GM19372 (cell line): ENCODE measurements at regions not wholly inside any gene's neighbourhood (a gene's known extent, or its start where the extent isn't known, plus 50 kb on each side); places are given as distances from the start of the nearest gene placed in this dataset.
"Not testable (repeated sequence)": the region's sequence is repeated elsewhere in the genome, so short reads cannot be mapped to it uniquely, and the experiment has no call there.

ENCODE experiments used
- ATAC-seq: cut with Tn5 transposase; IDR thresholded peaks from one replicate; pipeline ENCODE4 v1.9.1; 2021; ENCODE audit warnings: mild to moderate bottlenecking, low read depth, moderate library complexity; ENCODE audit not compliant: unreplicated experiment

GRCh38 chr4:137961051-137961438 is 281.1 kb downstream of the SLC7A11 start:
- no peak for ATAC-seq

DNA sequence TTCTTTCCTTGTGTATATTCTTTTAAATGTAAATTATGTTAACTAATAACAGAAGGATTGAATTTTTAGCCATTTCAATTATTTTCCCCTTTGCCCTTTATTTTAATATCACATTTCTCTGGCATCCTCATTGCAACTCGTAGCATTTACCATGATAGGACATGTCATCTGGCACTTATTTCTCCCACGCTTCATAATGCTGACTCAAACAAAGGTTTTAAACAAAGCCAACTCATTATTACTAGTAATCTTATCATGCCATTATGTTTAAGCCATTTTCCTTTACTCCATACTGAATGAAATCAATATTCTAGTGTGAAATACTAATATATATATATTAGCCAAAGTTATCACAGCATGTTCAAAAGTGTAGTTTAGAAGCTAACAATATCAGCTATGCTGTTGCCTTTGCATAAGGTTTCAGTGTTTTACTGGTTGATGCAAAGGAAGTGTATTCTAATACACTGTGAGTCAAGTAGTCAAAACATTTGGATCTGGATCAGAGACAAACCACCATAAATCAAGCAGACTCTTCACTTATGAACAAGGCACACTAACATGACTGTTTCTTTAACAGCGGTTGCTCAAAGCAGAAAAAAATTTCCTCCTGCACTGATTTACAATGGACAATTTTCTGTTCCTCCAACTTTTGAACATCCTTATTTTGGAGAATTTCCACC is 281.6 kb downstream of the SLC7A11 start:
- no peak for ATAC-seq

DNA sequence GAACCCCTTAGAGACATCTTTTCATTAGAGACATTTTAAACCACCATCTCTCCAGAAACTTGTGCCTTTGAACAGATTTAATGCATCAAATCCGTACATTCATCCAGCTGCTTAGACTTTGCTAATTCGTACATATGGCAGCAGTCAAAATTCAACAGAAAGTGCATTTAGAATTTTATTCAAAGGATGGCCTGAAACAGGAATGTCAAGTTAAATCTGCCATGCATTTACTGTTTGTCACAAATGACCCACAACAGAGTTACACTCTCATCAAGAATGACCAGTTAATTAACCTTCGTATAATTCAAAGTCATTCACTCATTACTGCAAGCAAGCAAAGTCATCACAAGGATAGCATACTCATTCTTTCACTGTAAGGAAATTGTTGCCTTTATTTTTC is 284.3 kb downstream of the SLC7A11 start:
- no peak for ATAC-seq

- ATAC-seq: no peak
Observed at GRCh38 chr4:137956256-137956655, 285.9 kb downstream of the SLC7A11 start.

DNA sequence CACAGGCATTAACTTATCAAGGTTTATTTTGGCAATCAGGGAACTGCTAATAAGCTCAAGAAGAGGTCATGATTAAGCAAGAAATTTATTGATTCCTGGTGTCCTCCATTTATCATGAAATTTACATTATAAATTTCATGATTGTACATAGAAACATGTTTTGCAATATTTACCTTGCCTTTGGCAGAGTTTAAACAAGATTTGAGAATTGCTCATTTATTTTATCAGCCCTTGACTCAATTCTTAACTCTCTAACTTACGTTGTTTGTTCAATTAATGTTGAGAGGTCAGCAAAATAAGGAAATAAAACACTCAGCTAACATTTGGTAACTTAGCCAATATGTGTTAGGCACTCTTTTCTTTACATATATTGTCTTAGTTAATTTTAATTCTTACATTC is 286.6 kb downstream of the SLC7A11 start:
- ATAC-seq: no peak

- no peak for ATAC-seq
Observed at GRCh38 chr4:137952116-137952515, 290.0 kb downstream of the SLC7A11 start.

DNA sequence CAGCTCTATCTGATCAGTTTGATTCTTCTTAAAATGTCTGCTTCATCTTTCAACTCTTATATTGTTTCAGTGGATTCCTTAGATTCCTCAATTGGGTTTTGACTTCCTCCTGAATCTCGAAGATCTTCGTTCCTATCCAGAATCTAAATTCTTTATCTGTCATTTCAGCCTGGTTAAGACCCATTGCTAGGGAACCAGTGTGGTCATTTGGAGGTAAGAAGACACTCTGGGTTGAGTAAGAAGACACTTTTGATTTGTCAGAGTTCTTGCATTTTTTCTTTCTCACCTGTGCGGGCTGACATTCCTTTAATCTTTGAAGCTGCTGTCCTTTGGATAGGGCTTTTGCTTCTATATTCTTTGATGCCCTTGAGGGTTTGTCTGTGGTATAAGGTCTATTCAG is 291.9 kb downstream of the SLC7A11 start:
- ATAC-seq: no peak

GRCh38 chr4:137949746-137950145 is 292.4 kb downstream of the SLC7A11 start:
- ATAC-seq: no peak

- no peak for ATAC-seq
Observed at GRCh38 chr4:137946453-137947174, 295.5 kb downstream of the SLC7A11 start.

DNA sequence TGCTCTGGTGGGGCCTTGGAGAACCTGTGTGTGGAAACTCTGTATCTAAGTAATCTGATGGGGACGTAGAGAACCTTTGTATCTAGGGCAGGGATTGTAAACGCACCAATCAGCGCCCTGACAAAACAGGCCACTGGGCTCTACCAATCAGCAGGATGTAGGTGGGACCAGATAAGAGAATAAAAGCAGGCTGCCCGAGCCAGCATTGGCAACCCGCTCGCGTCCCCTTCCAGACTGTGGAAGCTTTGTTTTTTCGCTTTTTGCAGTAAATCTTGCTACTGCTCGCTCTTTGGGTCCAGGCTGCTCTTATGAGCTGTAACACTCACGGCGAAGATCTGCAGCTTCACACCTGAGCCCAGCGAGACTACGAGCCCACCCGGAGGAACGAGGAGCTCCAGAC is 299.3 kb downstream of the SLC7A11 start:
- ATAC-seq: not testable (repeated sequence)

- ATAC-seq: not testable (repeated sequence)
Observed at GRCh38 chr4:137942015-137942515, 300.1 kb downstream of the SLC7A11 start.

DNA sequence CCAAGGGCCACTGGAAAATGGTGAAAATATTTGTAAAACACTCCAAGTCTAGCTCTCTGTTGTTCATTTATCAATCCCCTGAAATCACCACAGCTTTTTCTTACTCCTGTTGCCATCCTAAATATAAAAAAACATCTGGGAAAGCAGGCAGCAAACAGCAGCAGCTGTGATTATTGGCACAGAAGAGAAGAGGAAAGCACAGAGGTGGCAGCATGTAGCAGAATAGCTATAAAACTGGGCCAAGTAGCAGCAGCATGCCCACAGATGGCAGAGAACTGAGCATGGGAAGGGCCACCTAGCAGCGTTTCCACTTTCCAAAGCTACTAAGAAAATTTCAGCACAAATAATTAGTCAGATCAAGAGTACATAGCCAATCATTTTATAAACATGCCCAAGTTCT is 307.2 kb downstream of the SLC7A11 start:
- ATAC-seq: no peak

GRCh38 chr4:137934046-137934445 is 308.1 kb downstream of the SLC7A11 start:
- no peak for ATAC-seq

DNA sequence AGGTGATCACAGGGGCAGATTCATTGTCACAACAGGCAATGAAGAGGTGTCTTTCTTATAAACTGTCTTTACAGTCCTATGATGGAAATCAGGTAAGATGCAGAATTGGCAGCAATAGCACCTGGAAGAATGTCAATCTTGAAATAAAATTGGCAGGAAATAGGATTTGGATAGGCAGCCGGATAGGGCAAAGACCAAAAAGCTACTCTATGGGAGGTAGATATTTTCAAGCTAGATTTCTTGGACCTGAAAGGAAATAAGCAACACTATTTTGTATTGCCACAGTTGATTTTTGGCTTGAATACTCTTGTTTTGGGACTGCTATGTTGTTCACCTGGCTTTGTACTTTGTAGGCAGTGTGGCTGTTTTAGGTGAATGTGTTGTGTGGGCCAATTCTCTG is 314.2 kb downstream of the SLC7A11 start:
- no peak for ATAC-seq

GRCh38 chr4:137923494-137923893 is 318.7 kb downstream of the SLC7A11 start:
- ATAC-seq: no peak

DNA sequence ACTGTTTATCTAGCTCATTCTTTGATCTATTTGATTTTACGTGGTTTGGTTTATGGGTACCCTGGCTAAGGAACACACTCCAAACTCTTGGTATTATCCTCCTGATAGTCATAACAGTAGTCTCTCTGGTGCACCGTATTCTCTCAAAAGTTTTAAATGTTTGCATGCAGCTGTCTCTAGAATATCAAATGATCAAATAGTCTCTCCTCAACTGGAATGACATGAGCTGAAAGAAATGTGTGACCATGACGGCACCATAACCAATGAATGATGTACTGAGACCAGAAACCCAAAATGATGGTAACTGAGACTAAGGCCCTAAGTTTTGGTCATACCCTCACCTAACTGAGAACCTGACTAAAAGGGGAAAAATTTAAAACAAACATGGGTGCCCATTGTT is 319.4 kb downstream of the SLC7A11 start:
- ATAC-seq: no peak

DNA sequence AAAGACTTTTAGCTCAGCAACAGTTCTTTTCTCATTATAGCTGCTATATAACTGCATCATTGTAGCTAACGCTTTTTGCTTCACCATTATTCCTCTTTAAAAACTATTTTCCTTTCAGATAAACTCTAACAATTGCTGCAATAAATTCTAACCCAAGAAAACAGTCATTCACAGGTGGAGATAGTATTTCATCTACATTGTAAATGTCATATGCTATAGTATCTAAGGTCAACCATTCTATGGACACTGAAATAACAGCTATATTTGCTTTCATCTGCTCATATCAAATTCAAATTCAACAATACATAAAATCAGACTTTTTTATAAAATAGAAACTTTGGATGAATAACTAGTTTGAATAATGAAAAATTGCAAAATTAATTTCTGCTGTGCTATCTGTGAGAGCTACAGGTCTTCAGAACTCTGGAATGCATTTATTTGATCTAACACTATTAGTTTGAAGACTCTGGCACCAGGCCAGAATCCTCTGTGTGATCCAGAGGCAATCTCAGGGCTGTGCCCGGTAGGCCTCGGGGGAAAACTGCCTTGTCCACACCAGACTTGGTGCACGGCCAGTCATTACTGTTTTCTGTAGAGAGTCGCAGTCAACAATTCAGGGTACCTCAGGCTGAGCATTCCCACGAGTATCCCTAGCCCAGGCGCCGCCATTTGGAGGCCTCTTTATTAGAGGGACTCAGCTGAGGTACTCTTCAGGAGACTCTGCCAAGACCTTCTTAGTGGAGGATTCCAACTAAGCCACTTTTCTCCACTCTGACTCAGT is 332.4 kb downstream of the SLC7A11 start:
- ATAC-seq: no peak

DNA sequence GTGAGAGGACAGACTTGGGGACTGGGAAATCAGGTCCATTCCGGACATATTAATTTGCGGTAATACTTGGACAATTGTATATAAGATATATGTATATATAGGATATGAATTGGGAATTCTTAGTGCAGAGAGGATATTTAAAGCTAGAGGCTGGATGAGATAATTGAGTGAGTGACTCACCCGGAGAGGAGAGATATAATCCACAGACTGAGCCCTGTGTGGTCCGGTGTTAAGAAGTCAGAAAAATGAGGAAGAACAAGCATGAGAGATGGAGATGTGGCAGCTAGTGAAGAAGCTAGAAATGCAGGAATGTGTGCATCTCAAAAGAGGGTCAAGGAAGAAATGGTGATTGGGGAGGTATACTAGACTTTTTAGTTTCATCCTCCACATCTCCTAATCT is 336.2 kb downstream of the SLC7A11 start:
- ATAC-seq: no peak

DNA sequence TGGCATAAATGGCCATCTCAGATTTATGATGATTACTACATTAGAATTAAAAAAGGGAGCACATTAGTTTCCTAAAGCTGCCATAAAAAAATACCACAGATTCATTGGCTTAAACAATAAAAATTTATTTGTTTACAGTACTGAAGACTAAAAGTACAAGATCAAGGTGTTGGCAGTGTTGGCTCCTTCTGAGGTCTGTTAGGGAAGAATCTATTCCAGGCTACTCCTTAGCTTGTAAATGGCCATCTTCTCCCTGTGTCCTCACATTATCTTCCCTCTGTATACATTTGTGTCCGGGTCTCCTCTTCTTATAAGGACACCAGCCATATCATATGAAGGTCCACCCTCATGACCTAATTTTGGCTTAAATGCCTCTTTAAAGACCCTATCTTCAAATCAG is 341.0 kb downstream of the SLC7A11 start:
- ATAC-seq: no peak

- no peak for ATAC-seq
Observed at GRCh38 chr4:137896221-137896737, 345.9 kb downstream of the SLC7A11 start.

GRCh38 chr4:137895515-137895914 is 346.6 kb downstream of the SLC7A11 start:
- ATAC-seq: not testable (repeated sequence)
